Cerebellar nuclear complex (tissue), 1 donor: ENCODE measurements at regions not wholly inside any gene's neighbourhood (a gene's known extent, or its start where the extent isn't known, plus 50 kb on each side); places are given as distances from the start of the nearest gene placed in this dataset.
A peak's percentile ranks its signal among the peaks of the same experiment; 100 is the strongest.
"Not testable (repeated sequence)": the region's sequence is repeated elsewhere in the genome, so short reads cannot be mapped to it uniquely, and the experiment has no call there.

Source experiments
- DNase-seq, 2 experiments: peaks; one replicate each; lab custom pipeline; 2025; lab: John Stamatoyannopoulos, UW

- DNase-seq = not testable (repeated sequence)
Measured at GRCh38 chr1:148432318-148432717, 50.8 kb downstream of the PPIAL4G start.

- DNase-seq = not testable (repeated sequence)
Measured at GRCh38 chr1:148429856-148430255, 53.2 kb downstream of the PPIAL4G start.

GRCh38 chr1:148426940-148427611 is 56.0 kb downstream of the PPIAL4G start:
- DNase-seq = not testable (repeated sequence)

- not testable (repeated sequence) for DNase-seq
Measured at GRCh38 chr1:148426385-148426784, 56.7 kb downstream of the PPIAL4G start.

GRCh38 chr1:148424143-148425003 is 58.7 kb downstream of the PPIAL4G start:
- DNase-seq = not testable (repeated sequence)

GRCh38 chr1:148422921-148423320 is 60.2 kb downstream of the PPIAL4G start:
- DNase-seq = not testable (repeated sequence)

GRCh38 chr1:148417241-148417640 is 65.9 kb downstream of the PPIAL4G start:
- DNase-seq = not testable (repeated sequence)

GRCh38 chr1:148413385-148413784 is 69.7 kb downstream of the PPIAL4G start:
- not testable (repeated sequence) for DNase-seq

- DNase-seq = not testable (repeated sequence)
Measured at GRCh38 chr1:148404786-148405568, 78.1 kb downstream of the PPIAL4G start.

GRCh38 chr1:148403925-148404324 is 79.2 kb downstream of the PPIAL4G start:
- DNase-seq = not testable (repeated sequence)

GRCh38 chr1:148403085-148403456 is 80.0 kb downstream of the PPIAL4G start:
- not testable (repeated sequence) for DNase-seq

- peak in 1 of 2 experiments; percentile 2 for DNase-seq
Measured at GRCh38 chr1:148402152-148403084, 80.7 kb downstream of the PPIAL4G start.

- not testable (repeated sequence) for DNase-seq
Measured at GRCh38 chr1:148397516-148397915, 85.6 kb downstream of the PPIAL4G start.

- not testable (repeated sequence) for DNase-seq
Measured at GRCh38 chr1:148392505-148392904, 90.6 kb downstream of the PPIAL4G start.

GRCh38 chr1:148391323-148391722 is 91.8 kb downstream of the PPIAL4G start:
- DNase-seq = not testable (repeated sequence)

GRCh38 chr1:148389027-148389339 is 94.1 kb downstream of the PPIAL4G start:
- DNase-seq = no peak

- DNase-seq = peak; percentile 8 to 76
Measured at GRCh38 chr1:148388260-148389026, 94.7 kb downstream of the PPIAL4G start.

GRCh38 chr1:148387949-148388259 is 95.2 kb downstream of the PPIAL4G start:
- not testable (repeated sequence) for DNase-seq

GRCh38 chr1:148387122-148387948 is 95.8 kb downstream of the PPIAL4G start:
- DNase-seq = not testable (repeated sequence)

GRCh38 chr1:148386617-148387016 is 96.5 kb downstream of the PPIAL4G start:
- no peak for DNase-seq
